Subcutaneous abdominal adipose tissue (tissue), 5 donors: ENCODE measurements at regions not wholly inside any gene's neighbourhood (a gene's known extent, or its start where the extent isn't known, plus 50 kb on each side); places are given as distances from the start of the nearest gene placed in this dataset.

ENCODE experiments used
- H3K27ac ChIP-seq: one replicate; pipeline ENCODE4 v1.7.0; 2013; ENCODE audit warnings: low read depth, mild to moderate bottlenecking, inconsistent platforms, low read length, moderate library complexity
- H3K27me3 ChIP-seq, 5 donors: one replicate each; pipeline ENCODE4 v1.7.0; 2013; ENCODE audit warnings: low read length in 5 of 5, inconsistent platforms in 1 of 5; ENCODE audit not compliant: control insufficient read depth in 5 of 5, insufficient read depth in 4 of 5
- H3K36me3 ChIP-seq, 5 donors: one replicate each; pipeline ENCODE4 v1.7.0; 2013; ENCODE audit warnings: low read length in 5 of 5; ENCODE audit not compliant: control insufficient read depth in 5 of 5, insufficient read depth in 5 of 5
- H3K4me1 ChIP-seq, 5 donors: one replicate each; pipeline ENCODE4 v1.7.0; 2013; ENCODE audit warnings: low read length in 5 of 5, mild to moderate bottlenecking in 3 of 5, moderate library complexity in 1 of 5; ENCODE audit not compliant: control insufficient read depth in 5 of 5, insufficient read depth in 5 of 5
- H3K4me3 ChIP-seq, 5 donors: one replicate each; pipeline ENCODE4 v1.7.0; 2013; ENCODE audit warnings: low read length in 5 of 5, low read depth in 1 of 5
- H3K9ac ChIP-seq, 5 donors: one replicate each; pipeline ENCODE4 v1.7.0; 2013; ENCODE audit warnings: low read length in 5 of 5, mild to moderate bottlenecking in 4 of 5, moderate library complexity in 3 of 5
- H3K9me3 ChIP-seq, 5 donors: one replicate each; pipeline ENCODE4 v1.7.0; 2013; ENCODE audit warnings: low read length in 5 of 5; ENCODE audit not compliant: control insufficient read depth in 5 of 5
- donor health status: healthy.
- donor health status: healthy.
- donor health status: healthy.
- donor health status: healthy.
- donor health status: healthy.

- no peaks in the 10 kb centered on the region for H3K9me3 ChIP-seq
- no peaks in the 10 kb centered on the region for H3K27me3 ChIP-seq
- H3K4me1 ChIP-seq: no peaks in the 10 kb centered on the region
- no peaks in the 10 kb centered on the region for H3K36me3 ChIP-seq
- H3K27ac ChIP-seq: no peak overlapping the region
- no peak overlapping the region for H3K4me3 ChIP-seq
- no peak overlapping the region for H3K9ac ChIP-seq
Measured at GRCh38 chr13:67614013-67614412, 383.9 kb upstream of the PCDH9 start.

- Histone ChIP-seq H3K4me1 (no peaks in the 10 kb centered on the region), H3K27me3 (no peaks in the 10 kb centered on the region), H3K4me3 (no peak overlapping the region), H3K36me3 (no peaks in the 10 kb centered on the region), H3K9me3 (no peaks in the 10 kb centered on the region), H3K9ac (no peak overlapping the region), H3K27ac (no peak overlapping the region)
Measured at GRCh38 chr13:67588607-67589006, 358.5 kb upstream of the PCDH9 start.

GRCh38 chr13:67577361-67577760 lies 347.2 kb upstream of the PCDH9 start:
- no peaks in the 10 kb centered on the region for H3K9me3 ChIP-seq
- no peak overlapping the region for H3K9ac ChIP-seq
- no peaks in the 10 kb centered on the region for H3K36me3 ChIP-seq
- H3K4me1 ChIP-seq: no peaks in the 10 kb centered on the region
- no peaks in the 10 kb centered on the region for H3K27me3 ChIP-seq
- no peak overlapping the region for H3K27ac ChIP-seq
- H3K4me3 ChIP-seq: no peak overlapping the region

- no peaks in the 10 kb centered on the region for H3K4me1 ChIP-seq
- H3K27ac ChIP-seq: no peak overlapping the region
- H3K9me3 ChIP-seq: no peaks in the 10 kb centered on the region
Measured at GRCh38 chr13:67574320-67575233, 344.4 kb upstream of the PCDH9 start.

GRCh38 chr13:67568205-67568604 lies 338.1 kb upstream of the PCDH9 start:
- H3K27ac ChIP-seq: no peak overlapping the region
- H3K36me3 ChIP-seq: no peaks in the 10 kb centered on the region
- no peaks in the 10 kb centered on the region for H3K9me3 ChIP-seq
- H3K9ac ChIP-seq: no peak overlapping the region
- H3K4me3 ChIP-seq: no peak overlapping the region
- H3K4me1 ChIP-seq: no peaks in the 10 kb centered on the region
- no peaks in the 10 kb centered on the region for H3K27me3 ChIP-seq

More at GRCh38 chr13:67574320-67575233, 344.4 kb upstream of the PCDH9 start:
- Histone ChIP-seq H3K36me3 (no peaks in the 10 kb centered on the region), H3K4me3 (no peak overlapping the region), H3K27me3 (no peaks in the 10 kb centered on the region), H3K9ac (no peak overlapping the region)

- Histone ChIP-seq H3K27me3 (no peaks in the 10 kb centered on the region), H3K4me1 (no peaks in the 10 kb centered on the region), H3K4me3 (no peak overlapping the region), H3K27ac (no peak overlapping the region), H3K9me3 (peaks cover 0 to 8% (median 3%) of the 10 kb centered on the region in 5 donors), H3K36me3 (no peaks in the 10 kb centered on the region), H3K9ac (no peak overlapping the region)
Measured at GRCh38 chr13:67557642-67558241, 327.6 kb upstream of the PCDH9 start.

- no peak overlapping the region for H3K27ac ChIP-seq
- no peak overlapping the region for H3K9ac ChIP-seq
- H3K4me3 ChIP-seq: no peak overlapping the region
- no peaks in the 10 kb centered on the region for H3K4me1 ChIP-seq
- H3K36me3 ChIP-seq: no peaks in the 10 kb centered on the region
- H3K9me3 ChIP-seq: peaks cover 0 to 8% (median 3%) of the 10 kb centered on the region in 5 donors
- no peaks in the 10 kb centered on the region for H3K27me3 ChIP-seq
Measured at GRCh38 chr13:67557118-67557517, 327.0 kb upstream of the PCDH9 start.

- no peaks in the 10 kb centered on the region for H3K4me1 ChIP-seq
- H3K27me3 ChIP-seq: no peaks in the 10 kb centered on the region
- no peak overlapping the region for H3K9ac ChIP-seq
- H3K9me3 ChIP-seq: peaks cover 0 to 8% (median 3%) of the 10 kb centered on the region in 5 donors
- no peaks in the 10 kb centered on the region for H3K36me3 ChIP-seq
- H3K4me3 ChIP-seq: no peak overlapping the region
- no peak overlapping the region for H3K27ac ChIP-seq
Measured at GRCh38 chr13:67554746-67555452, 324.8 kb upstream of the PCDH9 start.

- Histone ChIP-seq H3K27ac (no peak overlapping the region), H3K4me3 (no peak overlapping the region), H3K9me3 (peaks cover 0 to 8% (median 3%) of the 10 kb centered on the region in 5 donors), H3K36me3 (no peaks in the 10 kb centered on the region), H3K9ac (no peak overlapping the region), H3K27me3 (no peaks in the 10 kb centered on the region), H3K4me1 (no peaks in the 10 kb centered on the region)
Measured at GRCh38 chr13:67554286-67554685, 324.1 kb upstream of the PCDH9 start.

GRCh38 chr13:67549331-67549730 lies 319.2 kb upstream of the PCDH9 start:
- H3K27me3 ChIP-seq: no peaks in the 10 kb centered on the region
- H3K36me3 ChIP-seq: no peaks in the 10 kb centered on the region
- H3K9me3 ChIP-seq: no peaks in the 10 kb centered on the region
- no peak overlapping the region for H3K27ac ChIP-seq
- H3K4me3 ChIP-seq: no peak overlapping the region
- no peak overlapping the region for H3K9ac ChIP-seq
- no peaks in the 10 kb centered on the region for H3K4me1 ChIP-seq
